ENCODE measurements at regions not wholly inside any gene's neighbourhood (a gene's known extent, or its start where the extent isn't known, plus 50 kb on each side); places are given as distances from the start of the nearest gene placed in this dataset.

DNA sequence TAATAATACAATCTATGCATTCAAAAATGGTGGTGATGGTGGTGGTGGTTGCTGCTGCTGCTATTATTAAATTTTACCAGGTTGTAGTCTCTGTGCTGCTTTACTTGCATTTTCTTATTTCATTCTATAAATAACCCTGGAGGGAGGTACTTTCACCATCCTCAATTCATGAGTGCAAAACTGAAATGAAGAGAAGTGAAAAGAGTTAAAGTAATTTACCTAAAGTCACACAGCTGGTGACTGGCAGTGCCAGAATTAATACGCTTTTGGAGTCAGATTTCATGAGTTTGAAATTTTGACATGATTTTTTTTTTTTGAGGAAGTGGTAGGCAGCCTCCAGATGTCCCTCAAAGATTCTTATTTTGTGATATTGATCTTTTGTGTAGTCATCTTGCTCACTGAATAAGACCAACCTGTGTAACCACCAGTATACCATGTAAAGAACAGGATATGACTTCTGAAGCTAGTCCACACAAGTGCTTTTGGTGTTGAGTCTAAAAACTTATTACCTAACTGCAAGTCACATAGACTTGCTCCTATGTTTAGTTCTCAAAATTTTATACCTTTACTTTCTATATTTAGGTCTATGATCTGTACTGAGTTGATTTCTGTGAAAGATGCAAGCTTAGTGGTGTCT lies 218.8 kb downstream of the ZWINT start:
- TF ChIP-seq CTCF (IDR thresholded peaks at IDR 0.05; ENCODE audit: low read depth, low read length, poor library complexity, severe bottlenecking) (no peak), EZH2phosphoT487 (IDR thresholded peaks at IDR 0.05; ENCODE audit: borderline replicate concordance, low read length) (no peak)

All from DOHH2 (cell line).